Keratinocyte (primary cell): ENCODE measurements at regions not wholly inside any gene's neighbourhood (a gene's known extent, or its start where the extent isn't known, plus 50 kb on each side); places are given as distances from the start of the nearest gene placed in this dataset.

Experiments used
- DNase-seq: peaks from one replicate; pipeline ENCODE4 v3.0.0-alpha.2; 2011; ENCODE audit warnings: low read depth, missing footprints, low spot score
- FAIRE-seq: peaks from 2 replicates; lab custom pipeline; 2011; peaks lifted over from hg19 to GRCh38; lab: Jason Lieb, UNC
- H2AFZ ChIP-seq: 2 replicates; pipeline ENCODE4 v1.6.0; 2012; ENCODE audit warnings: low read length, control low read depth, inconsistent platforms; ENCODE audit not compliant: control insufficient read depth
- H3K27ac ChIP-seq: 2 replicates; pipeline ENCODE4 v1.5.1; 2011; ENCODE audit warnings: low read length; ENCODE audit not compliant: control insufficient read depth, insufficient read depth
- H3K27me3 ChIP-seq: 3 replicates; pipeline ENCODE4 v1.6.0; 2011; ENCODE audit warnings: low read length; ENCODE audit not compliant: control insufficient read depth, insufficient read depth; ENCODE audit errors: extremely low read depth
- H3K36me3 ChIP-seq, 2 experiments: 2 replicates in 1 of 2; 3 replicates in 1 of 2; pipeline ENCODE4 v1.5.1; 2011; ENCODE audit warnings: low read length in 2 of 2, mild to moderate bottlenecking in 1 of 2; ENCODE audit not compliant: control insufficient read depth in 2 of 2, insufficient read depth in 2 of 2; ENCODE audit errors: extremely low read depth in 1 of 2
- H3K4me1 ChIP-seq: 3 replicates; pipeline ENCODE4 v1.5.1; 2011; ENCODE audit warnings: low read length; ENCODE audit not compliant: control insufficient read depth, insufficient read depth; ENCODE audit errors: extremely low read depth
- H3K4me2 ChIP-seq: 3 replicates; pipeline ENCODE4 v1.6.0; 2011; ENCODE audit warnings: low read depth, low read length; ENCODE audit not compliant: control insufficient read depth, insufficient read depth; ENCODE audit errors: extremely low read depth
- H3K4me3 ChIP-seq, 3 experiments: fragments of 200-600 bp in 1 of 3; sonication (generic) in 1 of 3; 2 replicates in 2 of 3; 3 replicates in 1 of 3; pipeline ENCODE4 v1.5.1; 2011 to 2016; ENCODE audit warnings: low read length in 3 of 3, mild to moderate bottlenecking in 3 of 3, control low read depth in 2 of 3, inconsistent platforms in 1 of 3, low read depth in 1 of 3, mixed read lengths in 1 of 3, mixed run types in 1 of 3, moderate library complexity in 1 of 3; ENCODE audit not compliant: control insufficient read depth in 2 of 3, insufficient read depth in 2 of 3; ENCODE audit errors: extremely low read depth in 1 of 3
- H3K79me2 ChIP-seq: 2 replicates; pipeline ENCODE4 v1.6.0; 2012; ENCODE audit warnings: low read length; ENCODE audit not compliant: control insufficient read depth, insufficient read depth
- H3K9ac ChIP-seq: 3 replicates; pipeline ENCODE4 v1.6.0; 2011; ENCODE audit warnings: low read length; ENCODE audit not compliant: control insufficient read depth, insufficient read depth; ENCODE audit errors: extremely low read depth
- H3K9me1 ChIP-seq: 3 replicates; pipeline ENCODE4 v1.6.0; 2011; ENCODE audit warnings: low read length; ENCODE audit not compliant: control insufficient read depth, insufficient read depth; ENCODE audit errors: extremely low read depth
- H3K9me3 ChIP-seq: 2 replicates; pipeline ENCODE4 v1.5.1; 2012; ENCODE audit warnings: low read depth, low read length; ENCODE audit not compliant: control insufficient read depth
- H4K20me1 ChIP-seq: 3 replicates; pipeline ENCODE4 v1.6.0; 2011; ENCODE audit warnings: low read length; ENCODE audit not compliant: control insufficient read depth, insufficient read depth; ENCODE audit errors: extremely low read depth
- EZH2 ChIP-seq: IDR thresholded peaks from one replicate; pipeline ENCODE4 v1.6.1; 2012; ENCODE audit warnings: inconsistent platforms, mild to moderate bottlenecking, low read length, moderate library complexity
- dilution Hi-C: fragments of 300-500 bp; cut with MboI; formaldehyde crosslinking; loops from one replicate; pipeline ENCODE4 v1.7.0; 2020; ENCODE audit warnings: low sequenced_read_pairs; ENCODE audit not compliant: extremely low pct_ligation_motif_present
- TF ChIP-seq, protein P1 (sequence below), 3 experiments: IDR thresholded peaks in 1 of 3; conservative IDR thresholded peaks in 1 of 3; optimal IDR thresholded peaks in 1 of 3; 2 replicates in 2 of 3; 3 replicates in 1 of 3; pipeline versions ENCODE3 to v1.5.1; 2011; ENCODE audit warnings: low read length in 3 of 3, mild to moderate bottlenecking in 3 of 3, moderate library complexity in 2 of 3, control low read depth in 1 of 3, inconsistent platforms in 1 of 3; ENCODE audit not compliant: insufficient read depth in 2 of 3; ENCODE audit errors: extremely low read depth in 1 of 3

DNA sequence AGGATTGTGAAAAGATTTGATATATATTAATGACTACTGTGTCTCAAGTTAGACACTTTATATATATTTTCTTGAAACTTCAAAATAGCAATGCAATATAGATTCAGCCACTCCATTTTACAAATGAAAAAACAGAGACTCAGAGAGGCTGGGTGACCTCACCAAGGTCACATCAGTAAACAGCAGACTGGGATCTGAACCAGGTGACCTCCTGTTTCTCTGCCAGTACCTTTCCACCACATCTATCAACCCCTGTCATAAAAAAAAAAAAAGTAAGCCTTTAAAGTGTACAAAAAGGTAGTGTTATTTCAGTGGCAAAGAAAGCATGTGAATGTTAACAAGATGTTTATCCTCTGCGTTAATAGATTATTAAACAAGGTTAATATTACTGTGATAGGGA is 466.5 kb upstream of the DYNLRB2 start:
- no peak overlapping the region for H3K4me3 ChIP-seq
- DNase-seq (no peak), FAIRE-seq (no peak)
- H3K36me3 ChIP-seq: no peaks in the 10 kb centered on the region
- dilution Hi-C loops: no loop called here
- H2AFZ ChIP-seq: no peak overlapping the region
- H3K4me2 ChIP-seq: no peak overlapping the region
- no peaks in the 10 kb centered on the region for H3K9me1 ChIP-seq
- no peaks in the 10 kb centered on the region for H3K79me2 ChIP-seq
- no peak overlapping the region for H3K9ac ChIP-seq
- H4K20me1 ChIP-seq: no peaks in the 10 kb centered on the region
- H3K27me3 ChIP-seq: no peaks in the 10 kb centered on the region
- H3K4me1 ChIP-seq: no peaks in the 10 kb centered on the region
- H3K27ac ChIP-seq: no peak overlapping the region
- no peaks in the 10 kb centered on the region for H3K9me3 ChIP-seq
- TF ChIP-seq, protein P1, sequence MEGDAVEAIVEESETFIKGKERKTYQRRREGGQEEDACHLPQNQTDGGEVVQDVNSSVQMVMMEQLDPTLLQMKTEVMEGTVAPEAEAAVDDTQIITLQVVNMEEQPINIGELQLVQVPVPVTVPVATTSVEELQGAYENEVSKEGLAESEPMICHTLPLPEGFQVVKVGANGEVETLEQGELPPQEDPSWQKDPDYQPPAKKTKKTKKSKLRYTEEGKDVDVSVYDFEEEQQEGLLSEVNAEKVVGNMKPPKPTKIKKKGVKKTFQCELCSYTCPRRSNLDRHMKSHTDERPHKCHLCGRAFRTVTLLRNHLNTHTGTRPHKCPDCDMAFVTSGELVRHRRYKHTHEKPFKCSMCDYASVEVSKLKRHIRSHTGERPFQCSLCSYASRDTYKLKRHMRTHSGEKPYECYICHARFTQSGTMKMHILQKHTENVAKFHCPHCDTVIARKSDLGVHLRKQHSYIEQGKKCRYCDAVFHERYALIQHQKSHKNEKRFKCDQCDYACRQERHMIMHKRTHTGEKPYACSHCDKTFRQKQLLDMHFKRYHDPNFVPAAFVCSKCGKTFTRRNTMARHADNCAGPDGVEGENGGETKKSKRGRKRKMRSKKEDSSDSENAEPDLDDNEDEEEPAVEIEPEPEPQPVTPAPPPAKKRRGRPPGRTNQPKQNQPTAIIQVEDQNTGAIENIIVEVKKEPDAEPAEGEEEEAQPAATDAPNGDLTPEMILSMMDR (optimal IDR thresholded peaks at IDR 0.05 in 1 of 3, IDR thresholded peaks at IDR 0.05 in 1 of 3, conservative IDR thresholded peaks at IDR 0.05 in 1 of 3; ENCODE audit: extremely low read depth in 1 of 3, insufficient read depth in 2 of 3, low read length in 3 of 3): no peak
- TF ChIP-seq EZH2: no peak

DNA sequence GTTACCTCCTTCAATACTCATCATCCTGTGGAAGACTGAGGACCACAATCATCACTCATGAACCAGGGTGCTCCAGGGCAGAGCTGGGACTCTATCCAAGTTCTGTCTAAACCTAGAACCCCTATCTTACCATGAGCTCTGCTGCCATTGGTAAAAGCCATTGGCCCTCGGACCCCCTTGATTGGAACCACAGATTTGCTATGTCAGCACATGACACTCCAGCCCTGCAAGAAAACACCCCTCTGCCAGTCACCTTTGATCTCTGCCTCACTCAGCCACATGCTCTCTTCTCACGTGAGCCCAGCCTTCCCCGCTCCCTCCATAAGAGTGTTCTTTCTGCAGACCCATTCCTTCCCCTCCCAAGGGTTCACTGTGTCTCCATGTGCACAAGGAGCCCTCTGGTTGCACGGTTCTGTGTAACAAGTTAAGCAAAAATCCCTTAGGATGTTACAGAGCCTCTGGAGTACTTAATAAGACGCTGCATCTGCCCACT is 468.8 kb upstream of the DYNLRB2 start:
- H3K9ac ChIP-seq: no peak overlapping the region
- H3K27ac ChIP-seq: no peak overlapping the region
- H3K79me2 ChIP-seq: no peaks in the 10 kb centered on the region
- no peaks in the 10 kb centered on the region for H3K9me1 ChIP-seq
- no peak overlapping the region for H3K4me3 ChIP-seq
- H4K20me1 ChIP-seq: no peaks in the 10 kb centered on the region
- DNase-seq: no peak
- H3K4me1 ChIP-seq: no peaks in the 10 kb centered on the region
- no peaks in the 10 kb centered on the region for H3K9me3 ChIP-seq
- no peak for TF ChIP-seq EZH2
- TF ChIP-seq, protein P1 (optimal IDR thresholded peaks at IDR 0.05 in 1 of 3, IDR thresholded peaks at IDR 0.05 in 1 of 3, conservative IDR thresholded peaks at IDR 0.05 in 1 of 3; ENCODE audit: extremely low read depth in 1 of 3, insufficient read depth in 2 of 3, low read length in 3 of 3): no peak
- H3K4me2 ChIP-seq: no peak overlapping the region
- peaks cover under 1% of the 10 kb centered on the region for H3K27me3 ChIP-seq
- dilution Hi-C loops: no loop called here
- no peaks in the 10 kb centered on the region for H3K36me3 ChIP-seq
- no peak for FAIRE-seq
- no peak overlapping the region for H2AFZ ChIP-seq
